AG09319 (cell line): ENCODE measurements at regions not wholly inside any gene's neighbourhood (a gene's known extent, or its start where the extent isn't known, plus 50 kb on each side); places are given as distances from the start of the nearest gene placed in this dataset.
"Not testable (repeated sequence)": the region's sequence is repeated elsewhere in the genome, so short reads cannot be mapped to it uniquely, and the experiment has no call there.

Experiments
- DNase-seq: peaks from one replicate; pipeline ENCODE4 v3.0.0-alpha.2; 2010; ENCODE audit warnings: low read depth; ENCODE audit errors: extremely low read depth
- CTCF ChIP-seq: IDR thresholded peaks from 2 replicates; pipeline ENCODE4 v1.5.1; 2011; ENCODE audit warnings: low read depth, mild to moderate bottlenecking, inconsistent platforms, low read length, moderate library complexity

- TF ChIP-seq CTCF, result no peak
- DNase-seq, result no peak
Measured at GRCh38 chr12:116378002-116378401, 100.5 kb upstream of the MED13L start.

- no peak for DNase-seq
- no peak for TF ChIP-seq CTCF
Measured at GRCh38 chr12:116380108-116380507, 102.6 kb upstream of the MED13L start.

GRCh38 chr12:116380740-116381139, 103.2 kb upstream of the MED13L start:
- not testable (repeated sequence) for DNase-seq

GRCh38 chr12:116381240-116381743, 103.8 kb upstream of the MED13L start:
- no peak for DNase-seq
- TF ChIP-seq CTCF, result no peak

GRCh38 chr12:116381744-116382685, 104.5 kb upstream of the MED13L start:
- no peak for TF ChIP-seq CTCF

GRCh38 chr12:116382686-116383530, 105.4 kb upstream of the MED13L start:
- peak; percentile 2 for TF ChIP-seq CTCF
- peak; percentile 95 for DNase-seq

More at GRCh38 chr12:116381744-116382685, 104.5 kb upstream of the MED13L start:
- DNase-seq, result peak; percentile 91

GRCh38 chr12:116384175-116384574, 106.7 kb upstream of the MED13L start:
- no peak for TF ChIP-seq CTCF
- no peak for DNase-seq
